ENCODE measurements at regions not wholly inside any gene's neighbourhood (a gene's known extent, or its start where the extent isn't known, plus 50 kb on each side); places are given as distances from the start of the nearest gene placed in this dataset.
A peak's percentile ranks its signal among the peaks of the same experiment; 100 is the strongest.

GRCh38 chr16:50916040-50916439 is 174.2 kb downstream of the CYLD start:
- no peak for DNase-seq (ENCODE audit: low spot score)

GRCh38 chr16:50915120-50915519 is 173.2 kb downstream of the CYLD start:
- no peak for DNase-seq (ENCODE audit: low spot score)

- no peak for DNase-seq (ENCODE audit: low spot score)
These were observed 168.8 kb downstream of the CYLD start for GRCh38 chr16:50910736-50911100.

GRCh38 chr16:50909831-50910735 is 168.2 kb downstream of the CYLD start:
- DNase-seq (ENCODE audit: low spot score), result no peak

GRCh38 chr16:50908468-50908867 is 166.6 kb downstream of the CYLD start:
- no peak for DNase-seq (ENCODE audit: low spot score)

GRCh38 chr16:50906454-50906853 is 164.6 kb downstream of the CYLD start:
- DNase-seq (ENCODE audit: low spot score), result no peak

GRCh38 chr16:50902457-50902856 is 160.6 kb downstream of the CYLD start:
- peak; percentile 27 for DNase-seq (ENCODE audit: low spot score)

- DNase-seq (ENCODE audit: low spot score), result no peak
These were observed 159.2 kb downstream of the CYLD start for GRCh38 chr16:50901062-50901461.

GRCh38 chr16:50900391-50900942 is 158.6 kb downstream of the CYLD start:
- no peak for DNase-seq (ENCODE audit: low spot score)

GRCh38 chr16:50899951-50900350 is 158.1 kb downstream of the CYLD start:
- no peak for DNase-seq (ENCODE audit: low spot score)

- DNase-seq (ENCODE audit: low spot score), result no peak
These were observed 147.9 kb downstream of the CYLD start for GRCh38 chr16:50889746-50890145.

- no peak for DNase-seq (ENCODE audit: low spot score)
These were observed 147.4 kb downstream of the CYLD start for GRCh38 chr16:50889276-50889675.

GRCh38 chr16:50888486-50889261 is 146.8 kb downstream of the CYLD start:
- no peak for DNase-seq (ENCODE audit: low spot score)

GRCh38 chr16:50887500-50888298 is 145.8 kb downstream of the CYLD start:
- no peak for DNase-seq (ENCODE audit: low spot score)

- DNase-seq (ENCODE audit: low spot score), result peak; percentile 85
These were observed 142.4 kb downstream of the CYLD start for GRCh38 chr16:50884066-50884860.

GRCh38 chr16:50881956-50882355 is 140.1 kb downstream of the CYLD start:
- DNase-seq (ENCODE audit: low spot score), result no peak

GRCh38 chr16:50881331-50881830 is 139.5 kb downstream of the CYLD start:
- no peak for DNase-seq (ENCODE audit: low spot score)

- no peak for DNase-seq (ENCODE audit: low spot score)
These were observed 139.0 kb downstream of the CYLD start for GRCh38 chr16:50880926-50881325.

- peak; percentile 87 for DNase-seq (ENCODE audit: low spot score)
These were observed 138.2 kb downstream of the CYLD start for GRCh38 chr16:50879873-50880695.

- peak; percentile 58 for DNase-seq (ENCODE audit: low spot score)
These were observed 137.2 kb downstream of the CYLD start for GRCh38 chr16:50878966-50879615.

Data from iPS-NIHi11 (cell line).